A549 (cell line): ENCODE measurements at regions not wholly inside any gene's neighbourhood (a gene's known extent, or its start where the extent isn't known, plus 50 kb on each side); places are given as distances from the start of the nearest gene placed in this dataset.

Experiments
- ATAC-seq, 2 experiments: fragments of 200-7000 bp in 1 of 2; fragments of >200 bp in 1 of 2; cut with Nextera tagmentation in 1 of 2; cut with Tn5 transposase in 1 of 2; 3 replicates each; pipeline versions ENCODE4 v1.8.0 to v1.9.1; 2018 to 2020; ENCODE audit warnings: mild to moderate bottlenecking in 1 of 2, moderate library complexity in 1 of 2
- CTCF ChIA-PET: fragments of 300-600 bp; sonication (Branson Sonifier 250); formaldehyde crosslinking; extraction: SDS; loops from one replicate; lab custom pipeline; 2021; ENCODE audit warnings: antibody characterized with exemption, inconsistent platforms; lab: Yijun Ruan, JAX
- POLR2A ChIA-PET: fragments of 350-600 bp; formaldehyde crosslinking; extraction: SDS; loops from one replicate; lab custom pipeline; 2021; ENCODE audit warnings: antibody characterized with exemption, inconsistent platforms; lab: Yijun Ruan, JAX
- DNase-seq, 2 experiments: peaks; one replicate each; pipeline versions ENCODE4 v3.0.0 to v3.0.0-alpha.2; 2011 to 2016; ENCODE audit warnings: low read depth in 1 of 2, low spot score in 1 of 2
- FAIRE-seq: peaks from 2 replicates; lab custom pipeline; 2011; peaks lifted over from hg19 to GRCh38; lab: Jason Lieb, UNC
- H3K27ac ChIP-seq, 2 experiments: fragments of >200 bp; sonication (Bioruptor Twin); formaldehyde crosslinking; 3 replicates each; pipeline ENCODE4 v1.5.1; 2016 to 2017
- H3K4me1 ChIP-seq: fragments of >200 bp; sonication (Bioruptor Twin); formaldehyde crosslinking; 3 replicates; pipeline ENCODE4 v1.6.1; 2016
- H3K4me2 ChIP-seq: fragments of >200 bp; sonication (Bioruptor Twin); formaldehyde crosslinking; 3 replicates; pipeline ENCODE4 v1.6.1; 2016
- H3K4me3 ChIP-seq: fragments of >200 bp; sonication (Bioruptor Twin); formaldehyde crosslinking; 3 replicates; pipeline ENCODE4 v1.5.1; 2016
- H3K9me3 ChIP-seq: fragments of >200 bp; sonication (Bioruptor Twin); formaldehyde crosslinking; 3 replicates; pipeline ENCODE4 v1.6.1; 2016
- BHLHE40 ChIP-seq: IDR thresholded peaks from 2 replicates; pipeline ENCODE4 v1.6.1; 2012; ENCODE audit warnings: low read depth, low read length, inconsistent platforms
- CEBPB ChIP-seq, 2 experiments: fragments of >200 bp in 1 of 2; sonication (Bioruptor Twin) in 1 of 2; formaldehyde crosslinking in 1 of 2; IDR thresholded peaks; 2 replicates each; pipeline ENCODE4 v1.6.1; 2012 to 2016
- CHD2 ChIP-seq: fragments of 150-350 bp; IDR thresholded peaks from 2 replicates; pipeline ENCODE4 v1.6.1; 2014; ENCODE audit warnings: low read length; ENCODE audit not compliant: partially characterized antibody
- EHMT2 ChIP-seq: fragments of 200-600 bp; sonication (generic); IDR thresholded peaks from 2 replicates; pipeline ENCODE4 v1.6.1; 2016; ENCODE audit warnings: antibody characterized with exemption, low read depth, mild to moderate bottlenecking, moderate library complexity
- ESRRA ChIP-seq: fragments of 150-350 bp; IDR thresholded peaks from 2 replicates; pipeline ENCODE4 v1.6.1; 2014; ENCODE audit warnings: mild to moderate bottlenecking, low read length, borderline replicate concordance
- FOXS1 ChIP-seq: fragments of 250-450 bp; sonication (Bioruptor Pico); IDR thresholded peaks from 2 replicates; pipeline ENCODE4 v1.5.0; 2020; ENCODE audit warnings: mild to moderate bottlenecking, moderate library complexity
- HOXB5 ChIP-seq: fragments of 250-450 bp; sonication (Bioruptor Pico); IDR thresholded peaks from 2 replicates; pipeline ENCODE4 v1.5.0; 2020; ENCODE audit warnings: mild to moderate bottlenecking, moderate library complexity
- JUN ChIP-seq, 2 experiments: fragments of >200 bp; sonication (Bioruptor Twin); formaldehyde crosslinking; IDR thresholded peaks; 2 replicates in 1 of 2; 3 replicates in 1 of 2; pipeline ENCODE4 v1.6.1; 2016 to 2017
- JUNB ChIP-seq: fragments of >200 bp; sonication (Bioruptor Twin); formaldehyde crosslinking; IDR thresholded peaks from 2 replicates; pipeline ENCODE4 v1.6.1; 2016
- KDM1A ChIP-seq: fragments of 200-600 bp; sonication (generic); IDR thresholded peaks from 2 replicates; pipeline ENCODE4 v1.6.1; 2016; ENCODE audit warnings: low read depth, mild to moderate bottlenecking
- KDM5A ChIP-seq: fragments of 200-600 bp; sonication (generic); IDR thresholded peaks from 2 replicates; pipeline ENCODE4 v1.6.1; 2016; ENCODE audit warnings: antibody characterized with exemption, mild to moderate bottlenecking
- MAX ChIP-seq: IDR thresholded peaks from 2 replicates; pipeline ENCODE4 v1.6.1; 2012
- MAZ ChIP-seq: fragments of 150-350 bp; IDR thresholded peaks from 2 replicates; pipeline ENCODE4 v1.6.1; 2014; ENCODE audit warnings: antibody characterized with exemption, low read depth, low read length, borderline replicate concordance
- MYC ChIP-seq: IDR thresholded peaks from 2 replicates; pipeline ENCODE4 v1.6.1; 2012; ENCODE audit warnings: mild to moderate bottlenecking, inconsistent platforms, low read length, improper control_type of control experiment, borderline replicate concordance
- NFE2L2 ChIP-seq: fragments of 150-350 bp; conservative IDR thresholded peaks from 2 replicates; pipeline ENCODE4 v1.6.1; 2014; ENCODE audit warnings: low read length
- POLR2A ChIP-seq: IDR thresholded peaks from 2 replicates; pipeline ENCODE4 v1.6.1; 2012; ENCODE audit warnings: mild to moderate bottlenecking, low read length
- REST ChIP-seq: fragments of 200-600 bp; sonication (generic); IDR thresholded peaks from 2 replicates; pipeline ENCODE4 v1.6.1; 2016; ENCODE audit warnings: antibody characterized with exemption, mild to moderate bottlenecking, moderate library complexity
- RNF2 ChIP-seq: fragments of 200-600 bp; sonication (generic); IDR thresholded peaks from 2 replicates; pipeline ENCODE4 v1.6.1; 2016; ENCODE audit warnings: low read depth, mild to moderate bottlenecking, antibody characterized with exemption, moderate library complexity, borderline replicate concordance
- SMC3 ChIP-seq: fragments of >200 bp; sonication (Bioruptor Twin); formaldehyde crosslinking; IDR thresholded peaks from 3 replicates; pipeline ENCODE4 v1.6.1; 2018; ENCODE audit warnings: inconsistent platforms
- SREBF2 ChIP-seq: fragments of 450-650 bp; IDR thresholded peaks from 2 replicates; pipeline ENCODE4 v1.6.1; 2014; ENCODE audit warnings: mild to moderate bottlenecking, moderate library complexity
- TP53 ChIP-seq: fragments of 250-450 bp; sonication (Bioruptor Pico); IDR thresholded peaks from 2 replicates; pipeline ENCODE4 v1.5.0; 2021; ENCODE audit warnings: mild to moderate bottlenecking, moderate library complexity
- ZNF302 ChIP-seq: fragments of 250-450 bp; sonication (Bioruptor Pico); IDR thresholded peaks from 2 replicates; pipeline ENCODE4 v1.9.0; 2021; ENCODE audit warnings: inconsistent platforms, mild to moderate bottlenecking, moderate library complexity
- WGBS: methylation state at CpG from one replicate; pipeline ENCODE4 v1.1.6; 2017; ENCODE audit errors: missing lambda C conversion rate; 5-methylcytosine and 5-hydroxymethylcytosine counted together
- TF ChIP-seq, protein P1 (sequence below): fragments of >200 bp; sonication (Bioruptor Twin); formaldehyde crosslinking; IDR thresholded peaks from 3 replicates; pipeline ENCODE4 v1.5.1; 2016
- TF ChIP-seq, protein P2 (sequence below): IDR thresholded peaks from 2 replicates; pipeline ENCODE4 v1.6.1; 2012; ENCODE audit warnings: low read depth, borderline replicate concordance
- TF ChIP-seq, protein P3 (sequence below): fragments of 450-650 bp; IDR thresholded peaks from 2 replicates; pipeline ENCODE4 v1.6.1; 2014; ENCODE audit warnings: antibody characterized with exemption
- TF ChIP-seq, protein P4 (sequence below): fragments of 150-350 bp; IDR thresholded peaks from 2 replicates; pipeline ENCODE4 v1.6.1; 2014; ENCODE audit warnings: low read depth, mild to moderate bottlenecking, low read length

GRCh38 chr7:91796122-91796521 lies 84.4 kb downstream of the MTERF1 start:
- TF ChIP-seq NFE2L2 (no peak), MAZ (no peak)
- ChIA-PET CTCF (no interaction called here), POLR2A (no interaction called here)
- H3K9me3 ChIP-seq = no peaks in the 10 kb centered on the region
- no peaks in the 10 kb centered on the region for H3K4me1 ChIP-seq
- ATAC-seq = no peak
- no peak for FAIRE-seq
- WGBS = 11% methylated on average over 3 of the region's 3 CpGs
- DNase-seq = no peak
- H3K27ac ChIP-seq = no peak overlapping the region
- H3K4me2 ChIP-seq = no peak overlapping the region
- no peak overlapping the region for H3K4me3 ChIP-seq

- H3K4me3 ChIP-seq = no peak overlapping the region
- H3K4me2 ChIP-seq = no peak overlapping the region
- TF ChIP-seq SMC3 (no peak), MYC (no peak), ESRRA (no peak), MAX (no peak), RNF2 (no peak), KDM1A (no peak), NFE2L2 (no peak), CHD2 (no peak), EHMT2 (no peak), BHLHE40 (no peak), SREBF2 (no peak), KDM5A (no peak), JUNB (no peak), POLR2A (no peak)
- TF ChIP-seq, protein P1, sequence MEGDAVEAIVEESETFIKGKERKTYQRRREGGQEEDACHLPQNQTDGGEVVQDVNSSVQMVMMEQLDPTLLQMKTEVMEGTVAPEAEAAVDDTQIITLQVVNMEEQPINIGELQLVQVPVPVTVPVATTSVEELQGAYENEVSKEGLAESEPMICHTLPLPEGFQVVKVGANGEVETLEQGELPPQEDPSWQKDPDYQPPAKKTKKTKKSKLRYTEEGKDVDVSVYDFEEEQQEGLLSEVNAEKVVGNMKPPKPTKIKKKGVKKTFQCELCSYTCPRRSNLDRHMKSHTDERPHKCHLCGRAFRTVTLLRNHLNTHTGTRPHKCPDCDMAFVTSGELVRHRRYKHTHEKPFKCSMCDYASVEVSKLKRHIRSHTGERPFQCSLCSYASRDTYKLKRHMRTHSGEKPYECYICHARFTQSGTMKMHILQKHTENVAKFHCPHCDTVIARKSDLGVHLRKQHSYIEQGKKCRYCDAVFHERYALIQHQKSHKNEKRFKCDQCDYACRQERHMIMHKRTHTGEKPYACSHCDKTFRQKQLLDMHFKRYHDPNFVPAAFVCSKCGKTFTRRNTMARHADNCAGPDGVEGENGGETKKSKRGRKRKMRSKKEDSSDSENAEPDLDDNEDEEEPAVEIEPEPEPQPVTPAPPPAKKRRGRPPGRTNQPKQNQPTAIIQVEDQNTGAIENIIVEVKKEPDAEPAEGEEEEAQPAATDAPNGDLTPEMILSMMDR = no peak
- TF ChIP-seq, protein P2, sequence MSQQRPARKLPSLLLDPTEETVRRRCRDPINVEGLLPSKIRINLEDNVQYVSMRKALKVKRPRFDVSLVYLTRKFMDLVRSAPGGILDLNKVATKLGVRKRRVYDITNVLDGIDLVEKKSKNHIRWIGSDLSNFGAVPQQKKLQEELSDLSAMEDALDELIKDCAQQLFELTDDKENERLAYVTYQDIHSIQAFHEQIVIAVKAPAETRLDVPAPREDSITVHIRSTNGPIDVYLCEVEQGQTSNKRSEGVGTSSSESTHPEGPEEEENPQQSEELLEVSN = no peak
- TF ChIP-seq, protein P3, sequence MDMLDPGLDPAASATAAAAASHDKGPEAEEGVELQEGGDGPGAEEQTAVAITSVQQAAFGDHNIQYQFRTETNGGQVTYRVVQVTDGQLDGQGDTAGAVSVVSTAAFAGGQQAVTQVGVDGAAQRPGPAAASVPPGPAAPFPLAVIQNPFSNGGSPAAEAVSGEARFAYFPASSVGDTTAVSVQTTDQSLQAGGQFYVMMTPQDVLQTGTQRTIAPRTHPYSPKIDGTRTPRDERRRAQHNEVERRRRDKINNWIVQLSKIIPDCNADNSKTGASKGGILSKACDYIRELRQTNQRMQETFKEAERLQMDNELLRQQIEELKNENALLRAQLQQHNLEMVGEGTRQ = no peak
Measured at GRCh38 chr7:91798425-91798824, 82.1 kb downstream of the MTERF1 start.

DNA sequence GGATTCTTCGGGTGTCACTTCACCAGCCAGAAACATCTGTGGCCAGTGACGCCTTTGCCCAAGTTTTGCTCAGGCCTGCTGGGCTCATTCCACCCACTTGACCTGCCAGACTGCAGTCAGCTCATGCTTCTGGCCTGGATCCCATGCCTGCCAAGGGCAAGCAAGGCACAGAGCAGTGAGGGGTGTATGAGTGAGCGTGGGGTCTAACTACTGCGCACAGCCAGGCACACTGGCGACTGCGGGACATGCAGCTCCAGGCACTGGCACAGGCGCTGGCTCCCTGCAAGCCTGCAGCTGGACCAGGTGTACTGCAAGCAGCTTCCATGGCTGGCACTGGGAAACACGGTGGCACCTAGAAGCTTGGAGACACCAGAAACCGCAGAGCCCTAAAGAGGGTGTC lies 80.1 kb downstream of the MTERF1 start:
- ATAC-seq = peak in 1 of 2 experiments; percentile 54; a peak in 2 of 6 replicates
- H3K4me2 ChIP-seq = no peak overlapping the region
- no peak overlapping the region for H3K4me3 ChIP-seq
- no peaks in the 10 kb centered on the region for H3K9me3 ChIP-seq
- no peak for DNase-seq
- ChIA-PET POLR2A (no interaction called here), CTCF (interaction anchor here (1.2 kb wide), 1 partner anchor 30 kb away, joined by 4 read pairs; no protein-coding TSS in a partner anchor)
- H3K4me1 ChIP-seq = no peaks in the 10 kb centered on the region
- WGBS = 39% methylated on average over 9 of the region's 9 CpGs
- TF ChIP-seq, protein P4, sequence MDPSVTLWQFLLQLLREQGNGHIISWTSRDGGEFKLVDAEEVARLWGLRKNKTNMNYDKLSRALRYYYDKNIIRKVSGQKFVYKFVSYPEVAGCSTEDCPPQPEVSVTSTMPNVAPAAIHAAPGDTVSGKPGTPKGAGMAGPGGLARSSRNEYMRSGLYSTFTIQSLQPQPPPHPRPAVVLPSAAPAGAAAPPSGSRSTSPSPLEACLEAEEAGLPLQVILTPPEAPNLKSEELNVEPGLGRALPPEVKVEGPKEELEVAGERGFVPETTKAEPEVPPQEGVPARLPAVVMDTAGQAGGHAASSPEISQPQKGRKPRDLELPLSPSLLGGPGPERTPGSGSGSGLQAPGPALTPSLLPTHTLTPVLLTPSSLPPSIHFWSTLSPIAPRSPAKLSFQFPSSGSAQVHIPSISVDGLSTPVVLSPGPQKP = no peak
- TF ChIP-seq KDM1A (no peak), JUN (IDR thresholded peaks at IDR 0.05) (no peak), TP53 (no peak), HOXB5 (CRISPR knock-in tag) (no peak), FOXS1 (CRISPR knock-in tag) (no peak), CHD2 (no peak), POLR2A (no peak), SREBF2 (no peak), REST (no peak), ZNF302 (CRISPR knock-in tag) (no peak), EHMT2 (no peak), CEBPB (IDR thresholded peaks at IDR 0.05) (no peak), MYC (no peak)
- H3K27ac ChIP-seq = no peak overlapping the region
- FAIRE-seq = no peak

More at GRCh38 chr7:91798425-91798824, 82.1 kb downstream of the MTERF1 start:
- DNase-seq = no peak
- no peak; a peak in 1 of 6 replicates for ATAC-seq
- WGBS = 31% methylated on average over 3 of the region's 3 CpGs
- FAIRE-seq = no peak
- CTCF ChIA-PET = no interaction called here
- POLR2A ChIA-PET = no interaction called here
- no peaks in the 10 kb centered on the region for H3K9me3 ChIP-seq
- H3K4me1 ChIP-seq = no peaks in the 10 kb centered on the region
- no peak overlapping the region for H3K27ac ChIP-seq
